ENCODE measurements at regions not wholly inside any gene's neighbourhood (a gene's known extent, or its start where the extent isn't known, plus 50 kb on each side); places are given as distances from the start of the nearest gene placed in this dataset.

DNA sequence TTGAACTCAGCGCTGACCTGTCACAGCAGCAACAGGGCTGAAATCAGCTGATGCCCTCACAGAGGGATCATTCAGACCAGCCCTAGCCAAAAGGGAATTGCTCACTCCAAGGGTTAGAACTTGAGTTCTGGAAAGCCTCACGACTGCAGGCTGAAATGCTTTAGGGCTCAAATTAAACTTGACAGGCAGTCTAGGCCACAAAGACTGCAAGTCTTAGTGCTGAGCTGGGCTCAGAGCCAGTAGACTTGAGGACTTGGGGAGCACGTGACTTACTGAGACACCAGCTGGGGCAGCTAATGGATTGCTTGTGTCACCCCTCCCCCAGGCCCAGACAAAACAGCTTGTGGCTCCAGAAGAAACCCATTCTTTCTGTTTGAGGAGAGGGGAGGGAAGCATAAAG is 119.0 kb upstream of the SLC6A14 start:
- TF ChIP-seq, protein P1, sequence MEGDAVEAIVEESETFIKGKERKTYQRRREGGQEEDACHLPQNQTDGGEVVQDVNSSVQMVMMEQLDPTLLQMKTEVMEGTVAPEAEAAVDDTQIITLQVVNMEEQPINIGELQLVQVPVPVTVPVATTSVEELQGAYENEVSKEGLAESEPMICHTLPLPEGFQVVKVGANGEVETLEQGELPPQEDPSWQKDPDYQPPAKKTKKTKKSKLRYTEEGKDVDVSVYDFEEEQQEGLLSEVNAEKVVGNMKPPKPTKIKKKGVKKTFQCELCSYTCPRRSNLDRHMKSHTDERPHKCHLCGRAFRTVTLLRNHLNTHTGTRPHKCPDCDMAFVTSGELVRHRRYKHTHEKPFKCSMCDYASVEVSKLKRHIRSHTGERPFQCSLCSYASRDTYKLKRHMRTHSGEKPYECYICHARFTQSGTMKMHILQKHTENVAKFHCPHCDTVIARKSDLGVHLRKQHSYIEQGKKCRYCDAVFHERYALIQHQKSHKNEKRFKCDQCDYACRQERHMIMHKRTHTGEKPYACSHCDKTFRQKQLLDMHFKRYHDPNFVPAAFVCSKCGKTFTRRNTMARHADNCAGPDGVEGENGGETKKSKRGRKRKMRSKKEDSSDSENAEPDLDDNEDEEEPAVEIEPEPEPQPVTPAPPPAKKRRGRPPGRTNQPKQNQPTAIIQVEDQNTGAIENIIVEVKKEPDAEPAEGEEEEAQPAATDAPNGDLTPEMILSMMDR (IDR thresholded peaks at IDR 0.05) = no peak
- no peak for TF ChIP-seq EZH2 (IDR thresholded peaks at IDR 0.05)
- no peak for TF ChIP-seq EZH2phosphoT487 (IDR thresholded peaks at IDR 0.05)
